Heart left ventricle (tissue), 13 donors: ENCODE measurements at regions not wholly inside any gene's neighbourhood (a gene's known extent, or its start where the extent isn't known, plus 50 kb on each side); places are given as distances from the start of the nearest gene placed in this dataset.

ENCODE experiments used
- POLR2A ChIP-seq, 2 donors: fragments of 450-650 bp; IDR thresholded peaks; one replicate each; pipeline ENCODE4 v1.6.1; 2017; ENCODE audit warnings: antibody characterized with exemption in 2 of 2, mild to moderate bottlenecking in 2 of 2, moderate library complexity in 2 of 2
- TF ChIP-seq, protein P1 (sequence below), 12 donors: fragments of 200-600 bp; sonication (generic) in 4 of 12; IDR thresholded peaks; one replicate each; pipeline versions ENCODE4 v1.5.0 to v1.8.0; 2018 to 2022; ENCODE audit warnings: antibody characterized with exemption in 12 of 12, mild to moderate bottlenecking in 5 of 12
- donor health status: ischemic (EF 13 %, LVEDD 7.1; RV severe dilation, severe dysfunction).
- donor health status: DM: no; HTN: yes; CAD: no.
- donor health status: DM: no; HTN: no; CAD: no.
- donor health status: ischemic (EF 25% LVEDD 6.9; RV normal size, moderate dysfunction).
- donor health status: ischemic (EF 25% LVEDD 5.7; RV mildly dilated, moderate dysfunction).
- donor health status: ischemic (EF 35%, LVEDD 5.7; RV mildly dilated, moderate dysfunction).
- donor health status: nonischemic (EF 11% LVEDD 7.7; RV severe dilation, severe dysfunction).
- donor health status: DM: yes; HTN: yes; CAD: no.
- donor health status: PGD.
- donor health status: ischemic (EF 29% LVEDD 5.4; RV normal size, mild dysfunction).
- donor health status: nonischemic (EF 23%, LVEDD 6.1; RV moderate dilation, normal function).

DNA sequence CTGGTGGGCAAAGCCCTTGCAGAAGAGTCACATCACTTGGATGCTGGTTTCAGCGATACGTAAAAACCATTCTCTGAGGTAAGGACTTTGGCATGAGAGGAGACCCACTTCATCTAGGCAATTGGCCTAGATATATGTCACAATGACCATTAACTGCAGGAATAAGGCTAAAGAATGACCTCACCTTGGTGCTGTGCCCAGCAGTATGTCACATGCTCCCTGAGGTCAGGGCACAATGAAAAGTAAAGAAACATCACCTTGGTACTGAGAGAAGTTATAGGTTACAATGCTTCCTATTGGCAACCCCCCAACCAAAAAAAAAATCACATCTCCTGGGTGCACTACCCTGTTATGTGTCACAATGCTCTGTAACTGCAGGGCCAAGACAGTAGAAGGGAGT lies 1008.8 kb upstream of the AMELY start:
- TF ChIP-seq POLR2A (IDR thresholded peaks at IDR 0.05), result no peak
- TF ChIP-seq, protein P1, sequence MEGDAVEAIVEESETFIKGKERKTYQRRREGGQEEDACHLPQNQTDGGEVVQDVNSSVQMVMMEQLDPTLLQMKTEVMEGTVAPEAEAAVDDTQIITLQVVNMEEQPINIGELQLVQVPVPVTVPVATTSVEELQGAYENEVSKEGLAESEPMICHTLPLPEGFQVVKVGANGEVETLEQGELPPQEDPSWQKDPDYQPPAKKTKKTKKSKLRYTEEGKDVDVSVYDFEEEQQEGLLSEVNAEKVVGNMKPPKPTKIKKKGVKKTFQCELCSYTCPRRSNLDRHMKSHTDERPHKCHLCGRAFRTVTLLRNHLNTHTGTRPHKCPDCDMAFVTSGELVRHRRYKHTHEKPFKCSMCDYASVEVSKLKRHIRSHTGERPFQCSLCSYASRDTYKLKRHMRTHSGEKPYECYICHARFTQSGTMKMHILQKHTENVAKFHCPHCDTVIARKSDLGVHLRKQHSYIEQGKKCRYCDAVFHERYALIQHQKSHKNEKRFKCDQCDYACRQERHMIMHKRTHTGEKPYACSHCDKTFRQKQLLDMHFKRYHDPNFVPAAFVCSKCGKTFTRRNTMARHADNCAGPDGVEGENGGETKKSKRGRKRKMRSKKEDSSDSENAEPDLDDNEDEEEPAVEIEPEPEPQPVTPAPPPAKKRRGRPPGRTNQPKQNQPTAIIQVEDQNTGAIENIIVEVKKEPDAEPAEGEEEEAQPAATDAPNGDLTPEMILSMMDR (IDR thresholded peaks at IDR 0.05), result no peak
